ENCODE measurements at regions not wholly inside any gene's neighbourhood (a gene's known extent, or its start where the extent isn't known, plus 50 kb on each side); places are given as distances from the start of the nearest gene placed in this dataset.

DNA sequence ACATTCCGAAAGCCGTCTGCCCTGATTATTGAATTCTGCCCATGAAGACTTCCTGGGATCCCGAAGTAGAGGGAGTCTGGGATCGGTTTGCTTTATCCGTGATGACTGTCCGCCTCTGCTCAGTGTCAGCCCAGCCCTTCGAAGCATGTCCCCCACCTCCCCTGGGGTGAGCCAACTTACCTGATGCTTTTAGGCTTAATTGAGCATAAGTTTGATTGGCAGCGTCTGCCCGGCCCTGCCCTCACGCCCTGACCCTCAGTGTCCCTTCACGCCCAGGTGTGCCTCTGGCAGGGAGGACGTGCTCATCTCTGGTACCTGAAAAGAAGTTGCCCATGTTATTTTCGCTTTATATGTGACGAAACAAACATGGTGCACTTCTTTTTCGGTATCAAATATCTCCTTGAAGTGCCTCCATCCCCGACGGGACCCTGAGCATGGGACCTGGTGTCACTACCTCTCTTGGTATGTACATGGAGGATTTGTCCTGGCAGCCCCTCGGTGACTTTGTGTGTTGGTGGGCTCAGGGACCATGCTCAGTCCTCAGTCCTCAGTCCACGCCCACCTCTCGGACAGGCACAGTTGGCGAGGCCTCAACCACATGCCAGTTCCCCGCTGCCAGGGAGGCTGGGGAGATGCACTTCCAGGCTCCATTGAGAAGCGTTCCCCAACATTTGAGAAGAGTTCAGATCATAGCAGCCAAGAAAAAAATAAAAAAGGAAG lies 130.1 kb upstream of the RTL1 start:
- H3K27me3 Mint-ChIP-seq (ENCODE audit: insufficient read depth, unreplicated experiment), result no peaks in the 10 kb centered on the region
- BruUV-seq (replicated peaks), result no TSS peak
- ChIA-PET CTCF (no interaction called here), POLR2A (no interaction called here)
- no peaks in the 10 kb centered on the region for H3K9me3 Mint-ChIP-seq (ENCODE audit: unreplicated experiment)
- intact Hi-C loops (cut with micrococcal nuclease), result no loop called here
- no peak for TF ChIP-seq CTCF (IDR thresholded peaks at IDR 0.05; ENCODE audit: unreplicated experiment)
- no peaks in the 10 kb centered on the region for H3K36me3 Mint-ChIP-seq (ENCODE audit: insufficient read depth, unreplicated experiment)
- no peak overlapping the region for H3K4me3 Mint-ChIP-seq (ENCODE audit: unreplicated experiment)
- H3K4me1 Mint-ChIP-seq (ENCODE audit: insufficient read depth, unreplicated experiment), result no peaks in the 10 kb centered on the region
- no peak overlapping the region for H3K27ac Mint-ChIP-seq (ENCODE audit: low read depth, unreplicated experiment)
- DNase-seq (ENCODE audit: unreplicated experiment), result no peak

DNA sequence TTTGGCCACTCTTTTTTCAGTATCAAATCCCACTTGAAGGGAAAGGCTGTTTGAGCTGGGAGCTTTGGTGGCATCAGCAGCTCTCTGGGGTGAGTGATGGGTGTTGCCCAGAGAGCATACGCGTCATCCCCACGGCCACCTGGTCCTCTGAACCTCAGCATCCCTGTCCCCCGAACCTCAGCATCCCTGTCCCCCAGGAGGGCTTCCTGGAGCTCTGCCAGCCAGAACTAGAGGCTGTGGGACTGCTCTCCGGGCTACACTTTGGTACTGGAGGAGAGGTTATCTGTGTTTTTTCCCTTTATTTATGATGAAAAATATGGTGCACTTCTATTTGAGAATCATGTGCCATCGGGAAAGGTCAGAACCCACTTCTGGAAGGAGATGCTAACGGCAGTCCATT lies 131.5 kb upstream of the RTL1 start:
- ChIA-PET CTCF (no interaction called here), POLR2A (interaction anchor here (0.6 kb wide), 2 partner anchors 27 to 162 kb away, joined by 3 read pairs; no protein-coding TSS in a partner anchor)
- H3K9me3 Mint-ChIP-seq (ENCODE audit: unreplicated experiment), result no peaks in the 10 kb centered on the region
- H3K27me3 Mint-ChIP-seq (ENCODE audit: insufficient read depth, unreplicated experiment), result no peaks in the 10 kb centered on the region
- TF ChIP-seq CTCF (IDR thresholded peaks at IDR 0.05; ENCODE audit: unreplicated experiment), result no peak
- BruUV-seq (replicated peaks), result no TSS peak
- no peak for DNase-seq (ENCODE audit: unreplicated experiment)
- H3K4me3 Mint-ChIP-seq (ENCODE audit: unreplicated experiment), result no peak overlapping the region
- no peaks in the 10 kb centered on the region for H3K4me1 Mint-ChIP-seq (ENCODE audit: insufficient read depth, unreplicated experiment)
- H3K36me3 Mint-ChIP-seq (ENCODE audit: insufficient read depth, unreplicated experiment), result no peaks in the 10 kb centered on the region
- intact Hi-C loops (cut with micrococcal nuclease), result no loop called here
- H3K27ac Mint-ChIP-seq (ENCODE audit: low read depth, unreplicated experiment), result no peak overlapping the region

GRCh38 chr14:101035466-101036225 lies 132.1 kb upstream of the RTL1 start:
- no peaks in the 10 kb centered on the region for H3K36me3 Mint-ChIP-seq (ENCODE audit: insufficient read depth, unreplicated experiment)
- no TSS peak for BruUV-seq (replicated peaks)
- H3K4me3 Mint-ChIP-seq (ENCODE audit: unreplicated experiment), result no peak overlapping the region
- no peaks in the 10 kb centered on the region for H3K4me1 Mint-ChIP-seq (ENCODE audit: insufficient read depth, unreplicated experiment)
- H3K9me3 Mint-ChIP-seq (ENCODE audit: unreplicated experiment), result no peaks in the 10 kb centered on the region
- no peak for DNase-seq (ENCODE audit: unreplicated experiment)
- H3K27me3 Mint-ChIP-seq (ENCODE audit: insufficient read depth, unreplicated experiment), result no peaks in the 10 kb centered on the region
- ChIA-PET POLR2A (interaction anchor here (0.6 to 0.7 kb wide), 3 partner anchors 28 to 153 kb away, joined by 3 read pairs; no protein-coding TSS in a partner anchor), CTCF (no interaction called here)
- H3K27ac Mint-ChIP-seq (ENCODE audit: low read depth, unreplicated experiment), result no peak overlapping the region
- TF ChIP-seq CTCF (IDR thresholded peaks at IDR 0.05; ENCODE audit: unreplicated experiment), result no peak
- intact Hi-C loops (cut with micrococcal nuclease), result no loop called here

- H3K36me3 Mint-ChIP-seq (ENCODE audit: insufficient read depth, unreplicated experiment), result no peaks in the 10 kb centered on the region
- no peak for TF ChIP-seq CTCF (IDR thresholded peaks at IDR 0.05; ENCODE audit: unreplicated experiment)
- H3K4me1 Mint-ChIP-seq (ENCODE audit: insufficient read depth, unreplicated experiment), result no peaks in the 10 kb centered on the region
- ChIA-PET CTCF (no interaction called here), POLR2A (no interaction called here)
- no TSS peak for BruUV-seq (replicated peaks)
- no peaks in the 10 kb centered on the region for H3K9me3 Mint-ChIP-seq (ENCODE audit: unreplicated experiment)
- H3K27me3 Mint-ChIP-seq (ENCODE audit: insufficient read depth, unreplicated experiment), result no peaks in the 10 kb centered on the region
- intact Hi-C loops (cut with micrococcal nuclease), result no loop called here
- H3K27ac Mint-ChIP-seq (ENCODE audit: low read depth, unreplicated experiment), result no peak overlapping the region
- DNase-seq (ENCODE audit: unreplicated experiment), result no peak
- H3K4me3 Mint-ChIP-seq (ENCODE audit: unreplicated experiment), result no peak overlapping the region
These were observed 133.7 kb upstream of the RTL1 start for GRCh38 chr14:101037021-101037817.
